GM19395 (cell line): ENCODE measurements at regions not wholly inside any gene's neighbourhood (a gene's known extent, or its start where the extent isn't known, plus 50 kb on each side); places are given as distances from the start of the nearest gene placed in this dataset.
A peak's percentile ranks its signal among the peaks of the same experiment; 100 is the strongest.

Source experiments
- ATAC-seq: cut with Tn5 transposase; IDR thresholded peaks from one replicate; pipeline ENCODE4 v1.9.1; 2021; ENCODE audit warnings: mild to moderate bottlenecking, moderate library complexity; ENCODE audit not compliant: unreplicated experiment

- no peak for ATAC-seq
Observed at GRCh38 chr12:108462686-108463085, 52.4 kb upstream of the FICD start.

GRCh38 chr12:108461058-108461660 is 53.9 kb upstream of the FICD start:
- ATAC-seq = no peak

DNA sequence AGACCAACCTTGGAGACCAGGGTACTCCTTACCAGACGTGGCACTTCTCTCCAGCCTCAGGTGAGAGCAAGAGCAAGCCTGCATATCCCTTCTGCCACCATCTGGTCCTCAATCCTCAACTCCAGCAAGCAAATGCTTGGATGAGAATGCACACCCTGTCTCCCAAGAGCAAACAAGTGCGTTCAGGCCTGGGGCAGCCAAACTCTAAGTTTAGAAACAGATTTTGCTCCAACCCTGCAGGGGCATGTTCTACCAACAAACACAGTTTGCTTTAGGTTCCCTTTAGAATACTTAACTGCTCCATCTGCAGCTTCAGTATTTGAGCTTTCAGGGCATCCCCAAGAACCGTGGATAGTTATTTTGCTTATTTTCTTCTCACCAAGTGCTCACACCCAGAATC is 55.9 kb upstream of the FICD start:
- no peak for ATAC-seq

DNA sequence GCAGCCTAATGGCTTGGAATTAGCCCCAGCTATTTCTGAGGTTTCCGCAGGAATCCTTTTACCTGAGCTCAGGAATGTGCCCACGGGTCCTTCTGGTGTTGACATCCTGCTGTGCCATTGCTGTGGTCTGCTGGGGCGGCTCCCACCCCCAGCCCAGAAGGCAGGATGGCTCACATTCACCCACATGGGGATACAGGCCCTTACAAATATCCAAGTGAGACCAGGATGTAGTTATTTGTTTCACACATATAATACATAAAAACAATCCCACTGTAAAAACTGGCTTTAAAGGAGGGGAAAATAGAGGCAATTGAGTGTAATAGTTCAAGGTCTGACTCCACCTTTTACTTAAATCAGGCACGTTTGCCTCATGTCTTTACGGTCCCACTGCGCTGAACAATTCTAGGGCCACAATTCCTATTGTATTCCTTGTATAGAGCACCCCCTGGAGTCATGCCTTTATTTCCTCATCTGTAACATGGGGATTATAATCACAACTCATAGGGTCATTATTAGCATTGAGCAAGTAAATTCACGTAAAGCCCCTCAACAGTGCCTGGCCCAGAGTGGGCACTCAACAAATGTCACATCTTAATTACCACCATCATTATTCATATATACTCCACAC is 57.2 kb upstream of the FICD start:
- ATAC-seq = no peak

DNA sequence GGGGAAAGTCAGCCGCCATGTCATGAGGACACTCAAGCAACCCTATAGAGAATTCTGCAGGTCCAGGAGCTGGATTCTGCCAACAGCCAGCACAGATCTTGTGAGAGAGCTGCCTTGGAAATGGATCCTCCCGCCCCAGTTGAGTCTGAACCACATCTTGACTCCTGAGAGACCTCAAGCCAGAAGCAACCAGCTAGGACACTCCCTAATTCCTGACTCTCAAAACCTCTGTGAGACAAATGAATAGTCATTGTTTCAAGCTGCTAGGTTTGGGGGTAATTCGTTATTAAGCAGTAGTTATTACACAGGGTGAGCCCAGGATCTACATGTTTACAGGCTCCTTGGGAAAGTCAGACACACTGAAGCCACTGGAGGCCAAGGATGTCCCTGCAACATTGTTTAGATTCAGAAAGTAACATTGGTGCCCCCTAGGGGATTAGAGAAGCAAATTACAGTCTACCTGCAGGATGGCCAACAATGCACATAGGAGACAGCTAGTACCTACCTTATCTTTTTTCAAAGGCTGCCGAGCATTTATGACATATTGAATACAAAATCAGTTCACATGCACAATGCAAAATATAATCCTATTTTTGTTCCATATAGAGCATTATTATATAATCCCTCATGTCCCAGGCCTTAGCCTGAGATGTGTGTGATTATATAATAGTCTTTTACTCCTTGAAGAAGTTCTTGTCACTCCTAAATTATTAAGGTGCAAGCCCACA is 57.9 kb upstream of the FICD start:
- ATAC-seq = peak; percentile 74

DNA sequence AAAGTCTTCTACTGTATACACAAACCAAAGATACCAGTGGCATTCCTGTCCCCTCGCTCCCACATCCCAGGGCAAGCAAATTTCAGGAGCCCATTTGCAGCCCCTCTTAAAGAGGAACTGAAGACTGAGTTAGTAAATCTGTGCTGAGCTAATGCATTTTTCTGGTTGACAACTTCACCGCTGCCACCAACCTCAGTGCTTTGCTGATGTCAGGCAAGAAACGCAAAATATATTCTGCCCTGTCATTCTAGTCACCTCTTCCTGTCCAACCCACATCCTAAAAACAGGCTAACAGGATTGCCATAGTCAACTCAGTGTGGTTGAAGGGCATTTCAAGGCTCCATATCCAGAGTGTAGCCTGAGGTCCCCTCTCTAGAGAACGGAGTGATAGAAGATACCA is 59.4 kb upstream of the FICD start:
- ATAC-seq = no peak

DNA sequence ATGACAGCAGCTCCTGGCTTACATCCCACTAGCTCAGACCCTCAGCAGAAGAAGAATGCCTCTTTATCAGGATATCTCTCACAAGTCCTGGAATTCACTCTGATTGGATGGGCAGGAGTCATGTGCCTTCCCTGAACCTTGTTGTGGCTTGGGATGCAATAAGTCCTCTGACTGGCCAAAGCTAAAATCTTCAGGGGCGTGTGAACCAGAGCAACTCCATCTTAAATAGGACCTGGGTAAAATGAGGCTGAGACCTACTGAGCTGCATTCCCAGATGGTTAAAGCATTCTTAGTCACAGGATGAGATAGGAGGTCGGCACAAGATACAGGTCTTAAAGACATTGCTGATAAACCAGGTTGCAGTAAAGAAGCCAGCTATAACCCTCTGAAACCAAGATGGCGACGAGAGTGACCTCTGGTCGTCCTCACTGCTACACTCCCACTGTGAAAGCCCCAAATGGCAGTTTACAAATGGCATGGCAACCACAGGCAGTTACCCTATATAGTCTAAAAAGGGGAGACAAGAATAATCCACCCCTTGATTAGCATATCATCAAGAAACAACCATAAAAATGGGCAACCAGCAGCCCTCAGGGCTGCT is 60.4 kb upstream of the FICD start:
- no peak for ATAC-seq

- ATAC-seq = no peak
Observed at GRCh38 chr12:108449478-108449877, 65.6 kb upstream of the FICD start.

GRCh38 chr12:108448246-108448645 is 66.8 kb upstream of the FICD start:
- ATAC-seq = no peak

- no peak for ATAC-seq
Observed at GRCh38 chr12:108447168-108447832, 67.8 kb upstream of the FICD start.

- ATAC-seq = no peak
Observed at GRCh38 chr12:108446766-108447165, 68.3 kb upstream of the FICD start.

- no peak for ATAC-seq
Observed at GRCh38 chr12:108442910-108443309, 72.2 kb upstream of the FICD start.

GRCh38 chr12:108442067-108442466 is 73.0 kb upstream of the FICD start:
- ATAC-seq = no peak

GRCh38 chr12:108441549-108441948 is 73.5 kb upstream of the FICD start:
- ATAC-seq = no peak

DNA sequence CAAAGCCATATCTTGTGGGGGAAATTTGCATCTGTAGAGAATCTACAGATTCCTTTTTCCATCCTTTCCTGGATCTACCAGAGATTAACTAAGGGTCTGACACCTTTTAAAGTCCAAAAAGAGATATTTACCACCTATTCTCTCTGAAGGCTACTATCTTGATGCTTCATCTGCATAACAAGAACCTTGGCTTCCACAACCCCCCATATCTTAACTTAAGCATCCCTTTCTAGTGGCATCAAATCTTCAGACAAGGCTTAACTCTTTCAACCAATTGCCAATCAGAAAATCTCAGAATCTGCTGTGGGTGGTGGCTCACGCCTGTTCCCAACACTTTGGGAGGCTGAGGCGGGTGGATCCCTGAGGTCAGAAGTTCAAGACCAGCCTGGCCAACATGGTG is 74.3 kb upstream of the FICD start:
- ATAC-seq = no peak

DNA sequence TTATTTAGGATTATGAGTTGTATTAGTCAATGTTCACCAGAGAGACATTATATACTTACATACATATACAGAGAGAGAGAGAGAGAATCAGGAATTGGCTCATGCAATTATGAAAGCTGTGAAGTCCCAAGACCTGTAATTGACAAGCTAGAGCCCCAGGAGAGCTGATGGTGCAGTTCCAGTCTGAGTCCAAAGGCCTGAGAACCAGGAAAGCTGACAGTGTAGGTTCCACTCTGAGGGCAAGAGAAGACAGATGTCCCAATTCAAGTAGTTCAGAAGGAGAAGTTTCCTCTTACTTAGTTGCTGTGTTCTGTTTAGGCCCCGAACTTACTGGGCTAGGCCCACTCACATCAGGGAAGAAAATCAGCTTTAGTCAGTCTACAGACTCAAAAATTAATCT is 76.4 kb upstream of the FICD start:
- no peak for ATAC-seq

DNA sequence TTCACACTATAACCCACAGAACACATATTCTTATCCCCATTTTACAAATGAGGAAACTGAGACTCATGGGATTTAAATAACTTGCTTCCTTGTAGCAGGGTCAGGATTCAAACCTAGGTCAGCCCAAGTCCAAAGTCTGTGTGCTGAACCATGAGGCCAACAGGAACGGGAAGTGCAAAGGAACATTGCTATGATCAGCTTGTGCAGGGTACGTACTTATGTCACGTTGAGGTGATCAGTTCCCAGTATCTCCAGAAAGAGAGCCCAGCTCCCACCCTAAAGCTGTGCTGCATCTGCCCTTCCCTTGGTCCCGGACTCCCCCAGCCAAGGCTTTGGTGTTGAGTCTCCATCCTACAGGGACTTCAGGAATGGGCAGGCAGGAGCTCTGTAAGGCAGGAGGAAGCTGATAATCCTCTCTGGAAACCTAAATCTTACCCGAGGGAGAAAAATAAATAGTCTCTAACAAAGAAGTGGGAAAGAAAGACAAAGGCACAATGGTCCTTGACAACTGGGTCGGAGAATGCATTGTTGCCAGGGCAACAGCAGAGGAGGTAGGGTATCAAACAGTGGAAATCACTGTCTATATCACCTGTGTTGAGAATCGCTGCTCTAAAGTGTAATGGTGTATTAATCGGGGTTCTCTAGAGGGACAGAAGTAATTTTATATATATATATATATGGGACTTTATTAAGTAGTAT is 82.5 kb upstream of the FICD start:
- ATAC-seq = no peak

DNA sequence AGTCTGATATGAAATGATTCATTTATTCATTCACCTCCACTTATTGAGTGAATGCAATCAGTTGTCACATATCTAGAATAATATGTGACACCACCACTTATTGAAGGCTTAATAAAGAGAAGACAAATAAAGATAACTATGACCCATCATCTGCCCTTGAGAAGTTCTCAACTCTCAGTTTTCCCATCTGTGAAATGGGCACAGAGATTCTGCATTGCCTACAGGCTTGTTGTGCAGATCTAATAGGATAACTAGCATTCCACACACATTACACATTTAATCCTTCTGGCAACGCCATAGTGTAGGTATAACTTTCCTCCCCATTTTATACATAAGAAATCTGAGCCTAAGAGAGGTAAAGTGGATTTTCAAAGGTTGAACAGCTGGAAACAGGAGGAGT is 84.2 kb upstream of the FICD start:
- no peak for ATAC-seq

DNA sequence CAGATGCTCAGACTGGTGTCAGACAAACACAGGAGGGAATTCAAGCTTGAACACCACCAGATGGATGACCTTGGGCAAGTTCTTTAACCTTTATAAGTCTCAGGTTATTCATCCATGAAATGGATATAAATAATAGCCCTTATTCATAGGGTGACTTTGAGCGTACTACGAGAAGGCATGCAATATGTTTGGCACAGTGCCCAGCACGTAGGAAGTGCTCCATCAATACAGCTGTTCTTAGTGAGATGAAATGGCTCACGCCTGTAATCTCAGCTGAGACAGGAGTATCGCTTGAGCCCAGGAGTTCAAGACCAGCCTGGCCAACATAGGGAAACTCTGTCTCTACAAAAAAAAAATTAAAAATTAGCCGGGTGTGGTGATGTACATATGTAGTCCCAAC is 84.8 kb upstream of the FICD start:
- ATAC-seq = no peak

- ATAC-seq = no peak
Observed at GRCh38 chr12:108425238-108425795, 86.2 kb upstream of the CMKLR1 start.

DNA sequence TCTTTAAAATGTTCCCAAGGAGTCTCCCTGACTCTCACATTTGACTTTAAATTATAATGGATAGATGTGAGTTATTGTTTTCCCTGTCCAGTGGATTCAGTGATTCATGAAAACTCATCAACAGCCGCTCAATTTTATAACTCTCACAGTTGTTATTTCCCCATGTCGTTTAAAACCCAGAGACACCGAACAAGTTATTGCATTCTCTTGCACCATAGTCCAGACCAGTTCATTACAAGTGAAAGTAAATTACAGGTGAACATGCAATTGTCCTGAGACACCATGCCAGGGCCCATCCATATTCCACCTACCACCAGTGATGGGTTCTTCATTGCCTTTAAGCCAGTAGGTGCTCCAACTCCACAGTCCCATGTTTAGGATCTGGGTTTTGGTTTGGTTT is 85.7 kb upstream of the CMKLR1 start:
- no peak for ATAC-seq
